Fibroblast of pulmonary artery (primary cell): ENCODE measurements at regions not wholly inside any gene's neighbourhood (a gene's known extent, or its start where the extent isn't known, plus 50 kb on each side); places are given as distances from the start of the nearest gene placed in this dataset.
A peak's percentile ranks its signal among the peaks of the same experiment; 100 is the strongest.

Experiments used
- DNase-seq: peaks from one replicate; pipeline ENCODE4 v3.0.0-alpha.2; 2010; ENCODE audit warnings: low read depth
- H3K4me3 ChIP-seq: replicated peaks from 2 replicates; pipeline ENCODE4 v1.5.1; 2011; ENCODE audit warnings: low read depth, mild to moderate bottlenecking, control low read depth, low read length, moderate library complexity
- CTCF ChIP-seq: IDR thresholded peaks from 2 replicates; pipeline ENCODE4 v1.5.1; 2011; ENCODE audit warnings: mild to moderate bottlenecking, control low read depth, low read length, inconsistent platforms; ENCODE audit errors: missing control alignments

GRCh38 chr3:105944276-105944675, 75.5 kb upstream of the CBLB start:
- no peak for TF ChIP-seq CTCF
- H3K4me3 ChIP-seq = no peak overlapping the region
- peak; percentile 19 for DNase-seq

- no peak overlapping the region for H3K4me3 ChIP-seq
- DNase-seq = peak; percentile 43
- no peak for TF ChIP-seq CTCF
Observed at GRCh38 chr3:105944721-105945120, 75.9 kb upstream of the CBLB start.

- no peak for TF ChIP-seq CTCF
- H3K4me3 ChIP-seq = no peak overlapping the region
- DNase-seq = no peak
Observed at GRCh38 chr3:105948101-105948500, 79.3 kb upstream of the CBLB start.

- peak; percentile 36 for DNase-seq
- no peak overlapping the region for H3K4me3 ChIP-seq
- TF ChIP-seq CTCF = no peak
Observed at GRCh38 chr3:105950881-105951600, 82.2 kb upstream of the CBLB start.

- TF ChIP-seq CTCF = no peak
- DNase-seq = no peak
- no peak overlapping the region for H3K4me3 ChIP-seq
Observed at GRCh38 chr3:105953831-105954230, 85.0 kb upstream of the CBLB start.

- no peak for DNase-seq
- H3K4me3 ChIP-seq = no peak overlapping the region
- TF ChIP-seq CTCF = no peak
Observed at GRCh38 chr3:105956306-105956705, 87.5 kb upstream of the CBLB start.

GRCh38 chr3:105957722-105958121, 88.9 kb upstream of the CBLB start:
- no peak for TF ChIP-seq CTCF
- peak; percentile 50 for DNase-seq
- H3K4me3 ChIP-seq = no peak overlapping the region
